Endothelial cell of umbilical vein (primary cell): ENCODE measurements at regions not wholly inside any gene's neighbourhood (a gene's known extent, or its start where the extent isn't known, plus 50 kb on each side); places are given as distances from the start of the nearest gene placed in this dataset.

Source experiments
- BruUV-seq: library from RNA; stranded (reverse); fragments of 400-500 nt; replicated peaks from 2 replicates; lab custom pipeline; 2021; lab: Mats Ljungman, UMichigan
- CTCF ChIA-PET: fragments of 300-600, 350-600 bp; sonication (Branson Sonifier 250); formaldehyde crosslinking; loops from one replicate; lab custom pipeline; 2021; ENCODE audit warnings: antibody characterized with exemption, inconsistent platforms; lab: Charles Lee
- POLR2A ChIA-PET: fragments of 300-600, 350-600 bp; sonication (Branson Sonifier 250); formaldehyde crosslinking; loops from one replicate; lab custom pipeline; 2021; ENCODE audit warnings: antibody characterized with exemption, inconsistent platforms; lab: Charles Lee
- DNase-seq: peaks from one replicate; pipeline ENCODE4 v3.0.0-alpha.2; 2011; ENCODE audit warnings: low read depth, low spot score
- FAIRE-seq: peaks from 2 replicates; lab custom pipeline; 2011; peaks lifted over from hg19 to GRCh38; lab: Jason Lieb, UNC
- H2AFZ ChIP-seq: 2 replicates; pipeline ENCODE4 v1.6.0; 2012; ENCODE audit warnings: low read depth, low read length, control low read depth, inconsistent platforms
- H3K27ac ChIP-seq: 2 replicates; pipeline ENCODE4 v1.5.1; 2011; ENCODE audit warnings: low read depth, mild to moderate bottlenecking, control low read depth, low read length, moderate library complexity; ENCODE audit not compliant: insufficient read depth
- H3K27me3 ChIP-seq, 2 experiments: 2 replicates each; pipeline versions ENCODE4 v1.6.0 to v1.6.1; 2011; ENCODE audit warnings: low read length in 2 of 2, mixed read lengths in 1 of 2; ENCODE audit not compliant: control insufficient read depth in 2 of 2, insufficient read depth in 2 of 2
- H3K36me3 ChIP-seq, 2 experiments: 2 replicates in 1 of 2; 3 replicates in 1 of 2; pipeline ENCODE4 v1.5.1; 2011; ENCODE audit warnings: low read length in 2 of 2, mild to moderate bottlenecking in 1 of 2, moderate library complexity in 1 of 2; ENCODE audit not compliant: control insufficient read depth in 2 of 2, insufficient read depth in 2 of 2; ENCODE audit errors: extremely low read depth in 1 of 2
- H3K4me1 ChIP-seq: 3 replicates; pipeline ENCODE4 v1.5.1; 2011; ENCODE audit warnings: mild to moderate bottlenecking, low read length; ENCODE audit not compliant: control insufficient read depth, insufficient read depth; ENCODE audit errors: extremely low read depth
- H3K4me2 ChIP-seq: 2 replicates; pipeline ENCODE4 v1.6.1; 2011; ENCODE audit warnings: low read length, control low read depth, mixed read lengths; ENCODE audit not compliant: insufficient read depth
- H3K4me3 ChIP-seq, 3 experiments: fragments of 200-600 bp in 1 of 3; sonication (generic), shearing (Covaris generic) in 1 of 3; replicated peaks in 1 of 3; 2 replicates each; pipeline ENCODE4 v1.5.1; 2011 to 2016; ENCODE audit warnings: control low read depth in 3 of 3, low read length in 3 of 3, mild to moderate bottlenecking in 2 of 3, inconsistent platforms in 1 of 3, low read depth in 1 of 3, moderate library complexity in 1 of 3; ENCODE audit not compliant: insufficient read depth in 1 of 3
- H3K79me2 ChIP-seq: 2 replicates; pipeline ENCODE4 v1.6.0; 2012; ENCODE audit warnings: low read length, inconsistent platforms; ENCODE audit not compliant: control insufficient read depth, insufficient read depth
- H3K9ac ChIP-seq: replicated peaks from 2 replicates; pipeline ENCODE3; 2011; ENCODE audit warnings: low read length, control low read depth; ENCODE audit not compliant: insufficient read depth; ENCODE audit errors: extremely low read depth
- H3K9me1 ChIP-seq: replicated peaks from 3 replicates; pipeline ENCODE4 v1.6.0; 2011; ENCODE audit warnings: mild to moderate bottlenecking, low read length; ENCODE audit not compliant: control insufficient read depth, insufficient read depth; ENCODE audit errors: extremely low read depth
- H3K9me3 ChIP-seq: replicated peaks from 2 replicates; pipeline ENCODE4 v1.5.1; 2012; ENCODE audit warnings: low read length, inconsistent platforms; ENCODE audit not compliant: control insufficient read depth, insufficient read depth
- H4K20me1 ChIP-seq: replicated peaks from 2 replicates; pipeline ENCODE3; 2011; ENCODE audit warnings: mild to moderate bottlenecking, low read length; ENCODE audit not compliant: control insufficient read depth, insufficient read depth; ENCODE audit errors: extremely low read depth
- CTCF ChIP-seq, 2 donors: IDR thresholded peaks; 1 replicate in 1 of 2; 2 replicates in 1 of 2; pipeline ENCODE4 v1.5.1; 2011; ENCODE audit warnings: low read length in 2 of 2, mild to moderate bottlenecking in 2 of 2, moderate library complexity in 2 of 2, control low read depth in 1 of 2, inconsistent platforms in 1 of 2, low read depth in 1 of 2; ENCODE audit not compliant: insufficient read depth in 1 of 2; ENCODE audit errors: extremely low read depth in 1 of 2
- EZH2 ChIP-seq: IDR thresholded peaks from 2 replicates; pipeline ENCODE4 v1.6.1; 2012; ENCODE audit warnings: borderline replicate concordance, low read depth, mild to moderate bottlenecking, moderate library complexity, low read length, inconsistent platforms; ENCODE audit not compliant: severe bottlenecking
- FOS ChIP-seq: IDR thresholded peaks from 2 replicates; pipeline ENCODE4 v1.6.1; 2011; ENCODE audit warnings: mild to moderate bottlenecking, low read length, moderate library complexity, borderline replicate concordance; ENCODE audit not compliant: insufficient read depth
- GATA2 ChIP-seq: IDR thresholded peaks from 2 replicates; pipeline ENCODE4 v1.7.0; 2011; ENCODE audit warnings: low read depth, mild to moderate bottlenecking, moderate library complexity, mixed read lengths, low read length; ENCODE audit not compliant: insufficient read length, insufficient read depth
- JUN ChIP-seq: IDR thresholded peaks from 2 replicates; pipeline ENCODE4 v1.6.1; 2011; ENCODE audit warnings: borderline replicate concordance, low read depth; ENCODE audit not compliant: insufficient read length, insufficient read depth
- MYC ChIP-seq: IDR thresholded peaks from one replicate; pipeline ENCODE4 v1.6.1; 2011; ENCODE audit warnings: mild to moderate bottlenecking, low read depth, low read length
- POLR2A ChIP-seq: IDR thresholded peaks from 2 replicates; pipeline ENCODE4 v1.6.1; 2012; ENCODE audit warnings: low read depth, mild to moderate bottlenecking, control low read depth, low read length
- POLR2AphosphoS5 ChIP-seq: IDR thresholded peaks from 2 replicates; pipeline ENCODE4 v1.6.1; 2012; ENCODE audit warnings: low read depth, mild to moderate bottlenecking, control low read depth, low read length, moderate library complexity; ENCODE audit not compliant: insufficient read depth
- dilution Hi-C: fragments of 300-500 bp; cut with MboI; formaldehyde crosslinking; loops from one replicate; pipeline ENCODE4 v1.15.0; 2019; ENCODE audit warnings: low sequenced_read_pairs; ENCODE audit not compliant: extremely low pct_ligation_motif_present
- intact Hi-C: fragments of 100-400 bp; cut with micrococcal nuclease; formaldehyde crosslinking; loops from one replicate; pipeline ENCODE4 v1.10.0; 2022
- TF ChIP-seq, protein P1 (sequence below): IDR thresholded peaks from 2 replicates; pipeline ENCODE4 v1.6.1; 2011; ENCODE audit not compliant: insufficient read depth, insufficient read length

DNA sequence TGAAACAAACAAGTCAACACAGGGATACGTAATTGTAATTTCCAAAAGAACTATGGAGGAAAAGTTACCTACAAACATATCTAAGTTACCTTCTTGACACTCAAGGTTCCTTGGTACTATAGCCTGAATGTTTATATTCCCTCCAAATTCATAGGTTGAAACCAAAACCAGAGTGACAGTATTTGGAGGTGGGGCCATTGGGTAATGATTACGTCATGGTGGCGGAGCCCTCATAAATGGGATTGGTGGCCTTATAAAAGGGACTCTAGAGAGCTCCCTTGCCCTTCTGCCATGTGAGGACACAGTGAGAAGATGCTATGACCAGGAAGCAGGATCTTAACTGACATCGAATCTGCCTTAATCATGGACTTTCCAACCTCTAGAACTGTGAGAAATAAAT, 87.3 kb downstream of the PMAIP1 start:
- no peak overlapping the region for H2AFZ ChIP-seq
- BruUV-seq, result no TSS peak
- no peaks in the 10 kb centered on the region for H4K20me1 ChIP-seq
- H3K4me3 ChIP-seq, result no peak overlapping the region
- H3K79me2 ChIP-seq, result no peaks in the 10 kb centered on the region
- no peaks in the 10 kb centered on the region for H3K9me3 ChIP-seq
- no peaks in the 10 kb centered on the region for H3K4me1 ChIP-seq
- ChIA-PET POLR2A (no interaction called here), CTCF (interaction anchor here (1.6 to 3.8 kb wide), 4 partner anchors 24 to 164 kb away, joined by 7 to 16 read pairs (median 14); partner anchors contain the start of gene PMAIP1)
- no peaks in the 10 kb centered on the region for H3K9me1 ChIP-seq
- no peak overlapping the region for H3K4me2 ChIP-seq
- dilution Hi-C loops (loop anchor here (25.0 kb wide), 1 partner anchor 150 kb away; no protein-coding TSS in a partner anchor), intact Hi-C loops (loop anchor here (5.0 kb wide), 1 partner anchor 695 kb away; no protein-coding TSS in a partner anchor)
- FAIRE-seq (no peak), DNase-seq (no peak)
- H3K27me3 ChIP-seq, result peaks cover 0 to 1% of the 10 kb centered on the region in 2 experiments
- TF ChIP-seq JUN (no peak), CTCF (IDR thresholded peaks at IDR 0.05; ENCODE audit: extremely low read depth in 1 of 2, insufficient read depth in 1 of 2, low read depth in 1 of 2, low read length in 2 of 2) (no peak), FOS (no peak), EZH2 (no peak), POLR2AphosphoS5 (no peak), GATA2 (no peak), MYC (no peak), POLR2A (no peak)
- TF ChIP-seq, protein P1, sequence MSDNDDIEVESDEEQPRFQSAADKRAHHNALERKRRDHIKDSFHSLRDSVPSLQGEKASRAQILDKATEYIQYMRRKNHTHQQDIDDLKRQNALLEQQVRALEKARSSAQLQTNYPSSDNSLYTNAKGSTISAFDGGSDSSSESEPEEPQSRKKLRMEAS, result no peak
- H3K9ac ChIP-seq, result no peak overlapping the region
- no peaks in the 10 kb centered on the region for H3K36me3 ChIP-seq
- H3K27ac ChIP-seq, result no peak overlapping the region
